Epithelial cell of proximal tubule (primary cell): ENCODE measurements at regions not wholly inside any gene's neighbourhood (a gene's known extent, or its start where the extent isn't known, plus 50 kb on each side); places are given as distances from the start of the nearest gene placed in this dataset.
"Not testable (repeated sequence)": the region's sequence is repeated elsewhere in the genome, so short reads cannot be mapped to it uniquely, and the experiment has no call there.

Source experiments
- DNase-seq: peaks from one replicate; pipeline ENCODE4 v3.0.0-alpha.2; 2011; ENCODE audit warnings: low read depth
- H3K4me3 ChIP-seq: 2 replicates; pipeline ENCODE4 v1.5.1; 2011; ENCODE audit warnings: low read depth, mild to moderate bottlenecking, low read length
- CTCF ChIP-seq: conservative IDR thresholded peaks from 2 replicates; pipeline ENCODE4 v1.5.1; 2012; ENCODE audit warnings: low read depth, mild to moderate bottlenecking, low read length

- TF ChIP-seq CTCF = no peak
- H3K4me3 ChIP-seq = peak overlapping the region; percentile 35
- DNase-seq = peak; percentile 25
These were observed 607.1 kb upstream of the DIPK2B start for GRCh38 chrX:45807572-45808425.

DNA sequence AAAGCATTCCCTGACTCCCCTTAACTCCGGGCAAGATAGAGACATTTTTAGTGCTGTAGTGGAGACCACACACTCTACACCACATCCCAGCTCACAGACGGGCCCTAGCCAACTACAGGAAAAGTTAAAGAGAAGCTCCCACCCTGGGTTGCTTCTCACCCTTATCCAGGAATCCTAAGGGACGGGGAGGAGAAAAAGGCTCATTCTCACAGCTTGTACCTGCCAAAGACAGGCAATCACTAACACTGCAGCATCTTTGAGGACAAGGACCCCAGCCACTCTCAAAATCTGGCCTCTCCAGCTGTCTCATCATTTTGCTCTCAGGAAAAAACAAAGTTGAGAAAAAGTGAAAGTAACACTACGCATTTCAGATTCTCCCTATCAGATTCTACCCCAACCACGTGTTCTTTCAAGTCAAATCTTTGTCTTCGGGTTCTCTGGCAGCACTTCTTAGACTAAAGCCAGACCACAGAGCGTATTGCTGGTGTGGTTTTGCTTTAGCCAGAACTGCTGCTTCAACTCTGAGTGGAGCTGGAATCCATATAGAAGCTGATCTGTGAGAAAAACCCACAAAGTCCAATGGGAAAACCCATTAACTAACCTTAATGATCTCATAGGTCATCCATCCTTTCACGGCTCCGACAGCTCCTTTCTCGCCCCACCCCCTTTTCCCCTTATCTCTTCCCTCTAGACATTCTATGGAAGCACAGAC, 605.9 kb upstream of the DIPK2B start:
- peak; percentile 32 for DNase-seq
- H3K4me3 ChIP-seq = no peak overlapping the region
- no peak for TF ChIP-seq CTCF

- DNase-seq = no peak
- H3K4me3 ChIP-seq = no peak overlapping the region
- TF ChIP-seq CTCF = no peak
These were observed 603.6 kb upstream of the DIPK2B start for GRCh38 chrX:45804276-45804675.

- TF ChIP-seq CTCF = no peak
- peak; percentile 59 for DNase-seq
- H3K4me3 ChIP-seq = no peak overlapping the region
These were observed 602.8 kb upstream of the DIPK2B start for GRCh38 chrX:45803383-45803921.

- peak; percentile 47 for TF ChIP-seq CTCF
- no peak for DNase-seq
- H3K4me3 ChIP-seq = no peak overlapping the region
These were observed 600.9 kb upstream of the DIPK2B start for GRCh38 chrX:45801554-45801953.

DNA sequence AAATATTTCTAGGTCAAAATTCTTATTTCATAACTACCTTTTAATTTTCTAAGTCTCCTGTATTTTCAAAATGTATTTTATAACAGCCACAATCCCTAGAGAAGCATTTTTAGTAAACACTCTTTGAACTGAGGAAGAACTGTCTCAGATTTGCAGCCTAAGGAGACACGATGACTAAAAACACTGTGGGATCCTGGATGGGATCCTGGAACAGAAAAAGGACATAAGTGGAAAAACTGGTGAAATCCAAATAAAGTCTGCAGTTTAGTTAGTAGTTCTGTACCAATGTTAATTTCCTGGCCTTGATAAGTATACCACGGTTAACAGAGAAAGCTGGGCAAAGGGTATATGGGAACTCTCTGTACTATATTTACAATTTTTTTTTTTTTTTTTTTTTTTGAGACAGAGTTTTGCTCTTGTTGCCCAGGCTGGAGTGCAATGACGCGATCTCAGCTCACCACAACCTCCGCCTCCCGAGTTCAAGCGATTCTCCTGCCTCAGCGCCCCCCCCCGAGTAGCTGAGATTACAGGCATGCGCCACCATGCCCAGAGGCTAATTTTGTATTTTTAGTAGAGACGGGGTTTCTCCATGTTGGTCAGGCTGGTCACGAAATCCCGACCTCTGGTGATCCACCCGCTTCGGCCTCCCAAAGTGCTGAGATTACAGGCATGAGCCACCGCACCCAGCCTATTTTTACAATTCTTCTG, 600.2 kb upstream of the DIPK2B start:
- not testable (repeated sequence) for DNase-seq, H3K4me3 ChIP-seq

DNA sequence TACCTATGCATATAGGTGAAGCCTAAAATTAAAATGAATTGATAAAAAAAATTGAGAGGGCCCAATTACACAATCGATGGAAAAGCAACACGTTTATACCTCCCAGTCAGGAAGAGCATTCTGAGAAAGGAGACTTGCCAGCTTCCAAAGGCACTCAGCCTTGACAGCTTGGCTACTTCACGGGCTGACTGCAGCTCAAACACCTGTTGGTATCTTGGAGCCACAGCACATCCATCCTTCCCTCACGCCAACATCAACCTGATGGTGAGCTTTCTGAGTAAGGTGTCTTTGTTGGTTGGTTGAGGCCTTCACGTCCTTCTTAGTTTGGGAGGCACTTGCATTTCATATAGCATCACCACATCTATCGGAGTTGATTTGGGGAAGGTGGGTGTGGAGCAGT, 598.9 kb upstream of the DIPK2B start:
- H3K4me3 ChIP-seq = no peak overlapping the region
- no peak for TF ChIP-seq CTCF
- DNase-seq = no peak
